22Rv1 (cell line): ENCODE measurements at regions not wholly inside any gene's neighbourhood (a gene's known extent, or its start where the extent isn't known, plus 50 kb on each side); places are given as distances from the start of the nearest gene placed in this dataset.

Experiments used
- CTCF ChIP-seq: fragments of 450-650 bp; IDR thresholded peaks from 2 replicates; pipeline ENCODE4 v1.5.1; 2017; ENCODE audit warnings: mild to moderate bottlenecking
- ZFX ChIP-seq: fragments of 450-650 bp; IDR thresholded peaks from 2 replicates; pipeline ENCODE4 v1.6.1; 2017; ENCODE audit warnings: antibody characterized with exemption, borderline replicate concordance

DNA sequence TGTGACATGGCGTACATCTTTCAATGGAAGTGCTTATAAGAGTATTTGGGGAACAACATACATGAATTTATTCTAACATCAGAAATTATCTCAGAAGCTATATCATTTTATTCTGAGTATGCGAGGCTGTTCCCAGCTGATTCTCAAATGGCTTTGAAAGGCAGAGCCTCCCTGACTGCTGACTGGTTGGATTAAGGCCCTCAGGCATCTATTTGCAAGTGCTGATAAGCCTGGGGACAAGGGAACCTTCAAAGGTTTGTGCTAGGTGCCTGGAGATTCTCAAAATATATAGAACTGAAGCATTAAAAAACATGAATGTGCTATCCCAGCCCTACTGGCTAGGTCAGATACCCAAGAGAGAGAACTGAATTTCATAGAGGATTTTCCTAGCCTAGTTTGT lies 235.1 kb downstream of the LURAP1L start:
- no peak for TF ChIP-seq CTCF
- no peak for TF ChIP-seq ZFX
